Smooth muscle cell (in vitro differentiated cells): ENCODE measurements at regions not wholly inside any gene's neighbourhood (a gene's known extent, or its start where the extent isn't known, plus 50 kb on each side); places are given as distances from the start of the nearest gene placed in this dataset.

Experiments
- DNase-seq: peaks from one replicate; lab custom pipeline; 2025; ENCODE audit not compliant: unreplicated experiment; lab: John Stamatoyannopoulos, UW
- H2AFZ ChIP-seq: fragments of 200-600 bp; sonication (generic); 2 replicates; pipeline ENCODE4 v1.6.0; 2016; ENCODE audit warnings: antibody characterized with exemption, low read depth, mild to moderate bottlenecking
- H3F3A ChIP-seq: fragments of 200-600 bp; sonication (generic); 2 replicates; pipeline ENCODE4 v1.6.0; 2017; ENCODE audit warnings: antibody characterized with exemption, low read depth
- H3K27ac ChIP-seq: fragments of 200-600 bp; sonication (generic); 2 replicates; pipeline ENCODE4 v1.5.1; 2016; ENCODE audit warnings: low read depth, mild to moderate bottlenecking
- H3K27me3 ChIP-seq: fragments of 200-600 bp; sonication (generic); 2 replicates; pipeline ENCODE4 v1.6.1; 2016; ENCODE audit warnings: low read depth, mild to moderate bottlenecking
- H3K36me3 ChIP-seq: fragments of 200-600 bp; sonication (generic); 2 replicates; pipeline ENCODE4 v1.5.1; 2016; ENCODE audit warnings: low read depth
- H3K4me1 ChIP-seq: fragments of 200-600 bp; sonication (generic); 2 replicates; pipeline ENCODE4 v1.5.1; 2016; ENCODE audit warnings: low read depth
- H3K4me2 ChIP-seq: fragments of 200-600 bp; sonication (generic); 2 replicates; pipeline ENCODE4 v1.6.0; 2016; ENCODE audit warnings: mild to moderate bottlenecking
- H3K4me3 ChIP-seq: fragments of 200-600 bp; sonication (generic); 2 replicates; pipeline ENCODE4 v1.5.1; 2016; ENCODE audit warnings: mild to moderate bottlenecking
- H3K79me2 ChIP-seq: fragments of 200-600 bp; sonication (generic); 2 replicates; pipeline ENCODE4 v1.6.0; 2016; ENCODE audit warnings: low read depth, mild to moderate bottlenecking
- H3K9ac ChIP-seq: fragments of 200-600 bp; sonication (generic); 2 replicates; pipeline ENCODE4 v1.6.0; 2016; ENCODE audit warnings: low read depth
- H3K9me3 ChIP-seq: fragments of 200-600 bp; sonication (generic); replicated peaks from 2 replicates; pipeline ENCODE4 v1.5.1; 2016; ENCODE audit warnings: low read depth
- H4K20me1 ChIP-seq: fragments of 200-600 bp; sonication (generic); 2 replicates; pipeline ENCODE4 v1.6.0; 2016; ENCODE audit warnings: low read depth
- CTCF ChIP-seq: fragments of 200-600 bp; sonication (generic); IDR thresholded peaks from 2 replicates; pipeline ENCODE4 v1.5.1; 2017; ENCODE audit warnings: borderline replicate concordance, mild to moderate bottlenecking, antibody characterized with exemption; ENCODE audit not compliant: insufficient read depth, poor library complexity, severe bottlenecking
- WGBS: methylation state at CpG from one replicate; pipeline ENCODE4 v1.1.7; 2016; ENCODE audit warnings: low lambda C conversion rate; 5-methylcytosine and 5-hydroxymethylcytosine counted together

- peaks cover 5% of the 10 kb centered on the region for H3F3A ChIP-seq
- no peaks in the 10 kb centered on the region for H3K36me3 ChIP-seq
- DNase-seq = no peak
- TF ChIP-seq CTCF = no peak
- no peak overlapping the region for H3K4me3 ChIP-seq
- whole genome bisulfite sequencing = 90% methylated on average over 3 of the region's 3 CpGs
- H3K9me3 ChIP-seq = no peaks in the 10 kb centered on the region
- no peak overlapping the region for H2AFZ ChIP-seq
- no peaks in the 10 kb centered on the region for H3K79me2 ChIP-seq
- H3K9ac ChIP-seq = no peak overlapping the region
- no peak overlapping the region for H3K4me2 ChIP-seq
- H4K20me1 ChIP-seq = no peaks in the 10 kb centered on the region
- H3K27me3 ChIP-seq = no peaks in the 10 kb centered on the region
- H3K27ac ChIP-seq = no peak overlapping the region
- H3K4me1 ChIP-seq = peaks cover 14% of the 10 kb centered on the region
Measured at GRCh38 chr1:212215910-212216309, 69.3 kb upstream of the PPP2R5A start.

GRCh38 chr1:212217633-212218032 lies 67.6 kb upstream of the PPP2R5A start:
- H3K9ac ChIP-seq = no peak overlapping the region
- no peak for TF ChIP-seq CTCF
- H3K79me2 ChIP-seq = no peaks in the 10 kb centered on the region
- H3K4me3 ChIP-seq = no peak overlapping the region
- H2AFZ ChIP-seq = no peak overlapping the region
- H3K27ac ChIP-seq = no peak overlapping the region
- no peaks in the 10 kb centered on the region for H4K20me1 ChIP-seq
- no peaks in the 10 kb centered on the region for H3K9me3 ChIP-seq
- H3K27me3 ChIP-seq = no peaks in the 10 kb centered on the region
- peaks cover 5% of the 10 kb centered on the region for H3F3A ChIP-seq
- H3K36me3 ChIP-seq = no peaks in the 10 kb centered on the region
- H3K4me2 ChIP-seq = no peak overlapping the region
- H3K4me1 ChIP-seq = peaks cover 14% of the 10 kb centered on the region
- no peak for DNase-seq
- WGBS = 91% methylated on average over 3 of the region's 3 CpGs

- Histone ChIP-seq H3K27ac (no peak overlapping the region), H3K4me3 (no peak overlapping the region), H3K9me3 (no peaks in the 10 kb centered on the region), H3K4me2 (no peak overlapping the region), H3K4me1 (peaks cover 14% of the 10 kb centered on the region), H2AFZ (no peak overlapping the region), H3K27me3 (no peaks in the 10 kb centered on the region), H3K9ac (no peak overlapping the region), H3F3A (peaks cover 5% of the 10 kb centered on the region), H3K79me2 (no peaks in the 10 kb centered on the region), H4K20me1 (no peaks in the 10 kb centered on the region), H3K36me3 (no peaks in the 10 kb centered on the region)
- WGBS = 67% methylated on average over 4 of the region's 4 CpGs
- DNase-seq = no peak
- TF ChIP-seq CTCF = no peak
Measured at GRCh38 chr1:212218065-212218464, 67.1 kb upstream of the PPP2R5A start.

GRCh38 chr1:212218911-212219310 lies 66.3 kb upstream of the PPP2R5A start:
- no peak for DNase-seq
- Histone ChIP-seq H3K79me2 (no peaks in the 10 kb centered on the region), H3K4me1 (peaks cover 14% of the 10 kb centered on the region), H3K4me3 (no peak overlapping the region), H3K27ac (peak overlapping the region; percentile 40), H3K36me3 (no peaks in the 10 kb centered on the region), H2AFZ (no peak overlapping the region), H3K27me3 (no peaks in the 10 kb centered on the region), H3F3A (peaks cover 5% of the 10 kb centered on the region), H3K4me2 (peak overlapping the region; percentile 64), H3K9me3 (no peaks in the 10 kb centered on the region), H4K20me1 (no peaks in the 10 kb centered on the region), H3K9ac (no peak overlapping the region)
- 8% methylated on average over 2 of the region's 2 CpGs for WGBS
- no peak for TF ChIP-seq CTCF
